Ecto neural progenitor cell (in vitro differentiated cells): ENCODE measurements at regions not wholly inside any gene's neighbourhood (a gene's known extent, or its start where the extent isn't known, plus 50 kb on each side); places are given as distances from the start of the nearest gene placed in this dataset.
"Not testable (repeated sequence)": the region's sequence is repeated elsewhere in the genome, so short reads cannot be mapped to it uniquely, and the experiment has no call there.

Experiments used
- DNase-seq: peaks from one replicate; pipeline ENCODE4 v3.0.0-alpha.2; 2018; ENCODE audit warnings: low spot score

- no peak for DNase-seq
Measured at GRCh38 chr20:11174861-11175260, 501.1 kb upstream of the JAG1 start.

GRCh38 chr20:11176431-11176830 is 502.6 kb upstream of the JAG1 start:
- DNase-seq: no peak

- DNase-seq: no peak
Measured at GRCh38 chr20:11178946-11179654, 505.3 kb upstream of the JAG1 start.

GRCh38 chr20:11180186-11180585 is 506.4 kb upstream of the JAG1 start:
- no peak for DNase-seq

GRCh38 chr20:11181129-11181528 is 507.3 kb upstream of the JAG1 start:
- not testable (repeated sequence) for DNase-seq

GRCh38 chr20:11181966-11182365 is 508.2 kb upstream of the JAG1 start:
- DNase-seq: no peak

- no peak for DNase-seq
Measured at GRCh38 chr20:11182720-11183119, 508.9 kb upstream of the JAG1 start.

- DNase-seq: no peak
Measured at GRCh38 chr20:11186301-11187008, 512.7 kb upstream of the JAG1 start.

- no peak for DNase-seq
Measured at GRCh38 chr20:11188843-11189603, 515.2 kb upstream of the JAG1 start.

- DNase-seq: no peak
Measured at GRCh38 chr20:11190741-11191140, 516.9 kb upstream of the JAG1 start.

- no peak for DNase-seq
Measured at GRCh38 chr20:11192106-11192505, 518.3 kb upstream of the JAG1 start.

GRCh38 chr20:11193241-11193640 is 519.4 kb upstream of the JAG1 start:
- no peak for DNase-seq

GRCh38 chr20:11195169-11195568 is 521.4 kb upstream of the JAG1 start:
- no peak for DNase-seq

- DNase-seq: no peak
Measured at GRCh38 chr20:11195899-11196558, 522.2 kb upstream of the JAG1 start.

- DNase-seq: no peak
Measured at GRCh38 chr20:11197851-11198250, 524.1 kb upstream of the JAG1 start.

- no peak for DNase-seq
Measured at GRCh38 chr20:11200423-11200822, 526.6 kb upstream of the JAG1 start.

GRCh38 chr20:11204926-11205768 is 531.3 kb upstream of the JAG1 start:
- peak; percentile 60 for DNase-seq

- no peak for DNase-seq
Measured at GRCh38 chr20:11205769-11206362, 532.1 kb upstream of the JAG1 start.

GRCh38 chr20:11207749-11208502 is 534.1 kb upstream of the JAG1 start:
- no peak for DNase-seq

- DNase-seq: no peak
Measured at GRCh38 chr20:11210611-11211010, 536.8 kb upstream of the JAG1 start.
